B cell (primary cell): ENCODE measurements at regions not wholly inside any gene's neighbourhood (a gene's known extent, or its start where the extent isn't known, plus 50 kb on each side); places are given as distances from the start of the nearest gene placed in this dataset.

Experiments used
- ATAC-seq: fragments of 200-7000 bp; cut with Tn5 transposase; one replicate; pipeline ENCODE4 v1.10.0; 2021; ENCODE audit warnings: low read depth, mild to moderate bottlenecking, moderate number of reproducible peaks, moderate library complexity
- CTCF ChIA-PET: fragments of 350-600 bp; sonication (Branson Sonifier 250); formaldehyde crosslinking; loops from one replicate; lab custom pipeline; 2021; ENCODE audit warnings: antibody characterized with exemption, inconsistent platforms; lab: Charles Lee
- POLR2A ChIA-PET: fragments of 350-600 bp; sonication (Branson Sonifier 250); formaldehyde crosslinking; loops from one replicate; lab custom pipeline; 2021; ENCODE audit warnings: antibody characterized with exemption; lab: Charles Lee
- DNase-seq: peaks from one replicate; pipeline ENCODE4 v3.0.0; 2013
- H2AFZ ChIP-seq: 2 replicates; pipeline ENCODE4 v1.6.1; 2012; ENCODE audit warnings: mild to moderate bottlenecking, low read depth, low read length; ENCODE audit not compliant: insufficient read depth, poor library complexity, severe bottlenecking
- H3K27ac ChIP-seq, 2 donors: 1 replicate in 1 of 2; 2 replicates in 1 of 2; pipeline ENCODE4 v1.5.1; 2012 to 2013; ENCODE audit warnings: low read length in 2 of 2, mild to moderate bottlenecking in 2 of 2, moderate library complexity in 1 of 2
- H3K27me3 ChIP-seq, 4 experiments: fragments of 200-600 bp in 1 of 4; sonication (generic) in 1 of 4; replicated peaks in 1 of 4; 1 replicate in 2 of 4; 2 replicates in 2 of 4; pipeline versions ENCODE4 v1.6.1 to v1.7.0; 2013 to 2016; ENCODE audit warnings: low read length in 3 of 4, mild to moderate bottlenecking in 2 of 4, mixed read lengths in 1 of 4, moderate library complexity in 1 of 4; ENCODE audit not compliant: insufficient read depth in 4 of 4, control insufficient read depth in 3 of 4; ENCODE audit errors: control extremely low read depth in 1 of 4
- H3K36me3 ChIP-seq, 2 experiments: replicated peaks in 1 of 2; 1 replicate in 1 of 2; 2 replicates in 1 of 2; pipeline versions ENCODE4 v1.6.1 to v1.7.1; 2013; ENCODE audit warnings: low read length in 1 of 2; ENCODE audit not compliant: insufficient read depth in 2 of 2, control insufficient read depth in 1 of 2; ENCODE audit errors: control extremely low read depth in 1 of 2, extremely low read depth in 1 of 2
- H3K4me1 ChIP-seq, 2 donors: fragments of 200-600 bp in 1 of 2; sonication (generic) in 1 of 2; 1 replicate in 1 of 2; 2 replicates in 1 of 2; pipeline versions ENCODE4 v1.5.1 to v1.6.1; 2013 to 2017; ENCODE audit warnings: low read length in 2 of 2; ENCODE audit not compliant: control insufficient read depth in 2 of 2, insufficient read depth in 2 of 2
- H3K4me2 ChIP-seq: replicated peaks from 2 replicates; pipeline ENCODE3; 2012; ENCODE audit warnings: mild to moderate bottlenecking, low read depth, low read length; ENCODE audit not compliant: poor library complexity, severe bottlenecking
- H3K4me3 ChIP-seq, 5 experiments: fragments of 200-600 bp in 1 of 5; sonication (generic) in 1 of 5; 1 replicate in 3 of 5; 2 replicates in 2 of 5; pipeline versions ENCODE4 v1.5.1 to v1.7.0; 2011 to 2016; ENCODE audit warnings: low read length in 4 of 5, mild to moderate bottlenecking in 4 of 5, low read depth in 2 of 5, control low read depth in 1 of 5, moderate library complexity in 1 of 5; ENCODE audit not compliant: insufficient read depth in 1 of 5; ENCODE audit errors: control extremely low read depth in 1 of 5, extremely low read depth in 1 of 5
- H3K79me2 ChIP-seq: fragments of 200-600 bp; sonication (generic); one replicate; pipeline ENCODE4 v1.6.0; 2016; ENCODE audit warnings: low read length; ENCODE audit not compliant: control insufficient read depth, insufficient read depth
- H3K9ac ChIP-seq: fragments of 200-600 bp; sonication (generic); 2 replicates; pipeline ENCODE4 v1.6.1; 2017; ENCODE audit warnings: mild to moderate bottlenecking, low read length, moderate library complexity
- H3K9me3 ChIP-seq, 3 donors: one replicate each; pipeline versions ENCODE4 v1.6.1 to v1.7.1; 2013; ENCODE audit warnings: low read length in 2 of 3; ENCODE audit not compliant: control insufficient read depth in 2 of 3, insufficient read depth in 1 of 3; ENCODE audit errors: control extremely low read depth in 1 of 3
- H4K20me1 ChIP-seq: 2 replicates; pipeline ENCODE4 v1.6.0; 2012; ENCODE audit warnings: mild to moderate bottlenecking, low read length; ENCODE audit not compliant: insufficient read depth, control insufficient read depth, poor library complexity, severe bottlenecking
- H3K27ac Mint-ChIP-seq: one replicate; pipeline ENCODE4 v1.8.0; 2021; ENCODE audit warnings: mixed read lengths
- H3K27me3 Mint-ChIP-seq: one replicate; pipeline ENCODE4 v1.8.0; 2021; ENCODE audit warnings: mixed read lengths
- H3K4me1 Mint-ChIP-seq: one replicate; pipeline ENCODE4 v1.8.0; 2021; ENCODE audit warnings: mixed read lengths
- H3K4me3 Mint-ChIP-seq: one replicate; pipeline ENCODE4 v1.8.0; 2021; ENCODE audit warnings: mixed read lengths
- H3K9me3 Mint-ChIP-seq: one replicate; pipeline ENCODE4 v1.8.0; 2022; ENCODE audit warnings: mixed read lengths; ENCODE audit not compliant: insufficient read depth
- EZH2 ChIP-seq: IDR thresholded peaks from 2 replicates; pipeline ENCODE4 v1.6.1; 2012; ENCODE audit warnings: borderline replicate concordance, low read depth, mild to moderate bottlenecking, moderate library complexity, low read length; ENCODE audit not compliant: insufficient read depth, poor library complexity, severe bottlenecking
- WGBS: methylation state at CpG from one replicate; pipeline ENCODE4 v1.1.5; 2013; ENCODE audit warnings: missing lambda C conversion rate; ENCODE audit not compliant: insufficient coverage; 5-methylcytosine and 5-hydroxymethylcytosine counted together
- intact Hi-C: fragments of 100-400 bp; cut with micrococcal nuclease; formaldehyde crosslinking; loops from one replicate; pipeline ENCODE4 v1.10.0; 2022
- TF ChIP-seq, protein P1 (sequence below): fragments of 200-600 bp; IDR thresholded peaks from one replicate; pipeline ENCODE4 v1.8.0; 2022; ENCODE audit warnings: antibody characterized with exemption, mild to moderate bottlenecking

DNA sequence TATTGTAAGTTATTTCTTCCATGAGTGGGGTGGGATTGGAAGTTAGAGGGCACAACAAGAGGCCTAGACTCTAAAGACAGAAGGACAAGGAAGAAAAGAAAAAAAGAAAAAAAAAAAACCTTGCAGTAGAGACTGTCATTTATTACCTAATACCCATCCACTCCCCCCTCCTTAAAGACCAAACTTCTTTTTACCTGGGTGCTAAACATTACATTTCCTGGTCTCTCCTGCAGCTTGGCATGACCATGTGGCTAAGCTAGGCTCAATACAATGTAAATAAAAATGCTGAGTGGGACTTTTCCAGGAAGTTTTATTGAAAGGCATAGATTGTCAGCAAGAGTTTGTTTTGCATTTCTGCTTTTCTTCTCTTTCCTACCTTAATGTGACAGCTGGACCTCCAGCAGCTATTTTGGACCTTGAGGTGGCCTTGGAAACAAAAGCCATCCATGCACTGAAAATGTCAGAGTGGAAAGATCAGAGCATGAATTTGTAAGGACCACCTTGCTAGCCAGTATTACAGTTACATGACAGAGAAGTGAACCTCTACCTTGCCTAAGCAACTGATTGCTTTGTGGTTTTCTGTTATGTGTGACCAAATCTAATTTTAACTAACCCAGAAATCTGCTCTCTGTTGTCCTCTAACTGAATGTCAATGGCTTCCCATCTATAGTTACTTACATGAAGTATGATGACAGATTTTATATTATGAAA is 81.3 kb upstream of the SFMBT2 start:
- H3K9me3 Mint-ChIP-seq, result no peaks in the 10 kb centered on the region
- Histone ChIP-seq H4K20me1 (no peaks in the 10 kb centered on the region), H3K9me3 (peaks cover 0 to 3% (median 0%) of the 10 kb centered on the region in 3 donors), H3K27me3 (no peaks in the 10 kb centered on the region), H3K4me2 (peak overlapping the region; percentile 55), H3K36me3 (no peaks in the 10 kb centered on the region), H3K79me2 (no peaks in the 10 kb centered on the region), H3K4me3 (no peak overlapping the region), H3K9ac (no peak overlapping the region), H3K27ac (no peak overlapping the region), H3K4me1 (peaks cover 36 to 46% of the 10 kb centered on the region in 2 donors), H2AFZ (no peak overlapping the region)
- ATAC-seq (no peak), DNase-seq (no peak)
- H3K27ac Mint-ChIP-seq, result no peak overlapping the region
- no peaks in the 10 kb centered on the region for H3K27me3 Mint-ChIP-seq
- H3K4me1 Mint-ChIP-seq, result peaks cover 46% of the 10 kb centered on the region
- ChIA-PET CTCF (interaction anchor here (0.9 to 2.0 kb wide), 3 partner anchors 9 to 17 kb away, joined by 3 to 5 read pairs (median 3); no protein-coding TSS in a partner anchor), POLR2A (no interaction called here)
- TF ChIP-seq, protein P1, sequence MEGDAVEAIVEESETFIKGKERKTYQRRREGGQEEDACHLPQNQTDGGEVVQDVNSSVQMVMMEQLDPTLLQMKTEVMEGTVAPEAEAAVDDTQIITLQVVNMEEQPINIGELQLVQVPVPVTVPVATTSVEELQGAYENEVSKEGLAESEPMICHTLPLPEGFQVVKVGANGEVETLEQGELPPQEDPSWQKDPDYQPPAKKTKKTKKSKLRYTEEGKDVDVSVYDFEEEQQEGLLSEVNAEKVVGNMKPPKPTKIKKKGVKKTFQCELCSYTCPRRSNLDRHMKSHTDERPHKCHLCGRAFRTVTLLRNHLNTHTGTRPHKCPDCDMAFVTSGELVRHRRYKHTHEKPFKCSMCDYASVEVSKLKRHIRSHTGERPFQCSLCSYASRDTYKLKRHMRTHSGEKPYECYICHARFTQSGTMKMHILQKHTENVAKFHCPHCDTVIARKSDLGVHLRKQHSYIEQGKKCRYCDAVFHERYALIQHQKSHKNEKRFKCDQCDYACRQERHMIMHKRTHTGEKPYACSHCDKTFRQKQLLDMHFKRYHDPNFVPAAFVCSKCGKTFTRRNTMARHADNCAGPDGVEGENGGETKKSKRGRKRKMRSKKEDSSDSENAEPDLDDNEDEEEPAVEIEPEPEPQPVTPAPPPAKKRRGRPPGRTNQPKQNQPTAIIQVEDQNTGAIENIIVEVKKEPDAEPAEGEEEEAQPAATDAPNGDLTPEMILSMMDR, result no peak
- no peak for TF ChIP-seq EZH2
- intact Hi-C loops, result no loop called here
- H3K4me3 Mint-ChIP-seq, result peak overlapping the region; percentile 23

GRCh38 chr10:7491230-7491629 is 80.4 kb upstream of the SFMBT2 start:
- H3K79me2 ChIP-seq, result no peaks in the 10 kb centered on the region
- intact Hi-C loops, result no loop called here
- TF ChIP-seq, protein P1, result no peak
- TF ChIP-seq EZH2, result no peak
- no peak overlapping the region for H3K4me3 ChIP-seq
- no peaks in the 10 kb centered on the region for H3K36me3 ChIP-seq
- H3K27me3 Mint-ChIP-seq, result no peaks in the 10 kb centered on the region
- CTCF ChIA-PET, result no interaction called here
- 100% methylated on average over 6 of the region's 8 CpGs for WGBS
- no peak overlapping the region for H3K9ac ChIP-seq
- no peak overlapping the region for H3K4me3 Mint-ChIP-seq
- H2AFZ ChIP-seq, result no peak overlapping the region
- DNase-seq (no peak), ATAC-seq (no peak)
- peaks cover 0 to 3% (median 0%) of the 10 kb centered on the region in 3 donors for H3K9me3 ChIP-seq
- no peak overlapping the region for H3K27ac ChIP-seq
- no peak overlapping the region for H3K4me2 ChIP-seq
- POLR2A ChIA-PET, result no interaction called here
- H3K9me3 Mint-ChIP-seq, result no peaks in the 10 kb centered on the region
- H3K27me3 ChIP-seq, result no peaks in the 10 kb centered on the region
- no peaks in the 10 kb centered on the region for H4K20me1 ChIP-seq
- H3K4me1 Mint-ChIP-seq, result peaks cover 49% of the 10 kb centered on the region
- H3K4me1 ChIP-seq, result peaks cover 36 to 46% of the 10 kb centered on the region in 2 donors
- peak overlapping the region; percentile 22 for H3K27ac Mint-ChIP-seq
